D721Med (cell line): ENCODE measurements at regions not wholly inside any gene's neighbourhood (a gene's known extent, or its start where the extent isn't known, plus 50 kb on each side); places are given as distances from the start of the nearest gene placed in this dataset.

Experiments
- DNase-seq: peaks from one replicate; pipeline ENCODE4 v3.0.0; 2011; ENCODE audit warnings: low spot score; ENCODE audit not compliant: insufficient read length
- FAIRE-seq: peaks from 2 replicates; lab custom pipeline; 2011; peaks lifted over from hg19 to GRCh38; lab: Jason Lieb, UNC
- CTCF ChIP-seq: IDR thresholded peaks from 2 replicates; pipeline ENCODE4 v1.5.1; 2012; ENCODE audit warnings: mild to moderate bottlenecking, control low read depth; ENCODE audit not compliant: insufficient read depth; ENCODE audit errors: missing control alignments

- FAIRE-seq (no peak), DNase-seq (no peak)
- no peak for TF ChIP-seq CTCF
These were observed 265.8 kb downstream of the SYK start for GRCh38 chr9:91067306-91067860.

- no peak for DNase-seq
- no peak for FAIRE-seq
- no peak for TF ChIP-seq CTCF
These were observed 269.8 kb downstream of the SYK start for GRCh38 chr9:91071184-91071990.

- FAIRE-seq (no peak), DNase-seq (no peak)
- no peak for TF ChIP-seq CTCF
These were observed 271.6 kb downstream of the SYK start for GRCh38 chr9:91073049-91073810.

- DNase-seq (no peak), FAIRE-seq (no peak)
- no peak for TF ChIP-seq CTCF
These were observed 272.5 kb downstream of the SYK start for GRCh38 chr9:91073811-91074771.

- no peak for FAIRE-seq
- no peak for TF ChIP-seq CTCF
- no peak for DNase-seq
These were observed 273.2 kb downstream of the SYK start for GRCh38 chr9:91074866-91075265.

GRCh38 chr9:91075279-91075678 is 273.7 kb downstream of the SYK start:
- TF ChIP-seq CTCF: no peak
- FAIRE-seq (no peak), DNase-seq (no peak)
